Right cardiac atrium (tissue), 5 donors: ENCODE measurements at regions not wholly inside any gene's neighbourhood (a gene's known extent, or its start where the extent isn't known, plus 50 kb on each side); places are given as distances from the start of the nearest gene placed in this dataset.

Experiments used
- ATAC-seq, 2 donors: fragments of 200-7000 bp; cut with Tn5 transposase; one replicate each; pipeline versions ENCODE4 v1.8.0 to v1.9.1; 2020; ENCODE audit warnings: moderate library complexity in 2 of 2, mild to moderate bottlenecking in 1 of 2
- DNase-seq, 3 donors: peaks; one replicate each; pipeline ENCODE4 v3.0.0-alpha.2; 2020
- H3K27ac ChIP-seq: one replicate; pipeline ENCODE4 v1.5.1; 2013; ENCODE audit warnings: mild to moderate bottlenecking, low read length, control low read depth, moderate library complexity
- H3K27me3 ChIP-seq: one replicate; pipeline ENCODE4 v1.6.1; 2013; ENCODE audit not compliant: control insufficient read depth, insufficient read depth
- H3K4me1 ChIP-seq: one replicate; pipeline ENCODE4 v1.6.1; 2013; ENCODE audit warnings: low read length; ENCODE audit not compliant: control insufficient read depth, insufficient read depth
- H3K4me3 ChIP-seq: one replicate; pipeline ENCODE4 v1.5.1; 2013; ENCODE audit warnings: low read length, control low read depth
- H3K9me3 ChIP-seq: one replicate; pipeline ENCODE4 v1.6.1; 2013; ENCODE audit warnings: low read length; ENCODE audit not compliant: control insufficient read depth
- WGBS: extraction: QIAGEN DNeasy Blood & Tissue Kit; methylation state at CpG from one replicate; pipeline ENCODE4 v1.1.7; 2013; 5-methylcytosine and 5-hydroxymethylcytosine counted together
- intact Hi-C, 4 donors: fragments of 100-400 bp; cut with DNase I; formaldehyde crosslinking; loops; one replicate each; pipeline versions ENCODE4 v1.11.0 to v1.14.0; 2022 to 2023
- donor health status: healthy with polysubstance abuse.
- donor health status: DM: no; HTN: yes; CAD: no.
- donor health status: DM: no; HTN: no; CAD: no.
- donor health status: DM: no; HTN: yes; CAD: no; lungs with severe emphysema.
- donor health status: DM: yes; HTN: yes; CAD: no.

GRCh38 chr3:59442046-59442445 is 392.2 kb upstream of the CFAP20DC start:
- intact Hi-C loops: no loop called here
- DNase-seq (no peak), ATAC-seq (no peak)
- Histone ChIP-seq H3K27ac (no peak overlapping the region), H3K4me1 (no peaks in the 10 kb centered on the region), H3K4me3 (no peak overlapping the region), H3K9me3 (no peaks in the 10 kb centered on the region), H3K27me3 (no peaks in the 10 kb centered on the region)
- WGBS: 59% methylated on average over 6 of the region's 6 CpGs

DNA sequence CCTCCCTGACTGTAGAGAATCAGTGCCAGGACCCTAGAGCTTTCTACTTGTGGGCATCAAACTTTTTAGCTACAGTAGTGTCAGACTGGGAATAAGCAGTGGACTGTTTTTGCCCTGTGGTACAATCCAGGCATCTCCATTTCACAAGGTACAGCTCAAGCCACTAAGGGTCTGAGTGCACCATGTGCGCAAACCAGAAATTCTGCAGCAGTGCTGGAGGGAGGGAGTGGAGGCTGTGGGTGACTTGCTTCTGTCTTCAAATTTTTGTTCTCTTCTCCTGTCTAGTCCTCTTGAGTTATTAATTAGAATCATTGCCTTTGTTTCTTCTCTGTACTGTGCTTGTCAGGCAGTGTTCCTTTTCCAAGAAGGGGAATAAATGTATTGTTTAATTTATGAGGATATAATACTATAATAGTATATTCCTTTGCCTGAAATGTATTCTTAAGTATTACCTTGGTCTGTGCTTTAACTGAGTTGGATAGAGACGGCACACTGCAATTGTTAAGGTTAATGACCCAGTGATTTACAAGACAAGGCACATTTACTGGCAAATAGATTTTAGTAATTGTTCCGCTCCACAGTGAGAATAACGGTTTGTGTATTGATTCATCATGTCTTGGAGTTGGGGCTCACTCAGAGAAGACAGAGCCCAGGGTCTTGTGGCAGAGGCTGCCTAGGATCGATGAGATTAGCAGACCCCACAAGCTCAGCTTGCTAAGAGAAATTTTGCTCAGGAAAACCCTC is 390.6 kb upstream of the CFAP20DC start:
- intact Hi-C loops: no loop called here
- no peak for ATAC-seq
- WGBS: 80% methylated on average over 5 of the region's 5 CpGs

DNA sequence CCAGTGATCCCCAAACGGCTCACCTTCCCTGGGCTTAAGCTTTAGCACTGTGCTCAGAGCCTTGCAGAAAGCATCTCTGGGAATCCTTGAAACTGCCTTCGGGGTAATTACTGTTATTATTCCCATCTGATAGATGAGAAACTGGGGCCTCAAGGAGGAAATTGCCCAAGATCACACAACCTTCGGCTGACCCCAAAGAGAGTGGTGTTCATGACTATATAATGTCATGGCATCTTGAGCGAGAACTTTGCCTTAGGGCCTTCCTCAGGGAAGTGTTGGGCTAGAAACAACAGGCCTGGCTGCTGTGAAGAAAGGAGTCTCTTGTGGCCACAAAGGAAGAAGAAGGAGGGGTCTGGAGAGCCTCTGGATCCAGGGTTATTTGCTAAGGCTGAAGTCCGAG is 388.7 kb upstream of the CFAP20DC start:
- Histone ChIP-seq H3K27me3 (no peaks in the 10 kb centered on the region), H3K27ac (no peak overlapping the region), H3K4me3 (no peak overlapping the region), H3K4me1 (no peaks in the 10 kb centered on the region), H3K9me3 (no peaks in the 10 kb centered on the region)
- no peak for DNase-seq
- intact Hi-C loops: no loop called here
- no peak for ATAC-seq
- 83% methylated on average over 5 of the region's 5 CpGs for WGBS

More for the DNA sequence above, 390.6 kb upstream of the CFAP20DC start:
- Histone ChIP-seq H3K4me3 (no peak overlapping the region), H3K27ac (no peak overlapping the region), H3K9me3 (no peaks in the 10 kb centered on the region), H3K27me3 (no peaks in the 10 kb centered on the region), H3K4me1 (no peaks in the 10 kb centered on the region)
- no peak for DNase-seq

GRCh38 chr3:59436164-59436958 is 386.5 kb upstream of the CFAP20DC start:
- WGBS: 74% methylated on average over 2 of the region's 2 CpGs
- Histone ChIP-seq H3K27me3 (no peaks in the 10 kb centered on the region), H3K4me3 (no peak overlapping the region), H3K27ac (no peak overlapping the region), H3K9me3 (no peaks in the 10 kb centered on the region), H3K4me1 (no peaks in the 10 kb centered on the region)
- ATAC-seq (no peak), DNase-seq (no peak)
- intact Hi-C loops: no loop called here

DNA sequence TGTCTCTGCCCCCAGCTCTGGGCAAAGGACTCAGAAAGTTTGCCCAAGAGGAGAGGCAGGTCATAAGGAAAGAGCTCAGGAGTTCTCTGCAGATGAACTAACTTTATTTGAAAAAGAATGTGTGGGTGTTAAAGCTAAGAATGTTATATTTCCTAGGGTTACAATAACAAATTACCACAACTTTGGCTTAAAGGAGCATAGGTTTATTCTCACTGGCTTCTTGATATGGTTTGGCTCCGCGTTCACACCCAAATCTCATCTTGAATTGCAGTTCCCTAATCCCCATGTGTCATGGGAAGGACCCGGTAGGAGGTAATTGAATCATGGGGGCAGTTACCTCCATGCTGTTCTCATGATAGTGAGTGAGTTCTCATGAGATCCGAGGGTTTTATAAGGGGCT is 383.7 kb upstream of the CFAP20DC start:
- no peak for ATAC-seq
- DNase-seq: no peak
- Histone ChIP-seq H3K27me3 (no peaks in the 10 kb centered on the region), H3K27ac (no peak overlapping the region), H3K9me3 (no peaks in the 10 kb centered on the region), H3K4me3 (no peak overlapping the region), H3K4me1 (no peaks in the 10 kb centered on the region)
- WGBS: 75% methylated on average over 4 of the region's 4 CpGs
- intact Hi-C loops: no loop called here

DNA sequence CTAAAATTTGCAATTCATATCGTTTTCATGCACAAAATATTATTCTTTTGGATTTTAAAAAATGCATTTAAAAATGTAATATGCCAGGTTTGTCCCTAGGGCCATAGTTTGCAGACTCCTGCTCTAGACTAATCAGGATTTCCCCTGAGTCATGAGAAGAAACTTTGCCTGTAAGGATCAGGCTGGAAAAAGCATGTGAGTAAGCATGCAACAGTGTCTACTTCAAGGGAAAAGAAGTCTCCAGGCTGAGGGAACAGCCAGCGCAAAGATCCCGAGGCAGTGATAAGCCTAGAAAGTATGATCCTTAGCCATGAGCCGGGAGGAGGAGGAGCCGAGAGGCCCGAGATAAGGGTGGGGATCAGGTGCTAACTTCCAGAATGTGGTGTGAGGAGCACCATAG is 382.8 kb upstream of the CFAP20DC start:
- Histone ChIP-seq H3K4me1 (no peaks in the 10 kb centered on the region), H3K27ac (no peak overlapping the region), H3K9me3 (no peaks in the 10 kb centered on the region), H3K4me3 (no peak overlapping the region), H3K27me3 (no peaks in the 10 kb centered on the region)
- ATAC-seq (no peak), DNase-seq (no peak)
- 68% methylated on average over 6 of the region's 6 CpGs for WGBS
- intact Hi-C loops: no loop called here

GRCh38 chr3:59430341-59430740 is 380.5 kb upstream of the CFAP20DC start:
- Histone ChIP-seq H3K27ac (no peak overlapping the region), H3K9me3 (no peaks in the 10 kb centered on the region), H3K4me3 (no peak overlapping the region), H3K4me1 (no peaks in the 10 kb centered on the region), H3K27me3 (no peaks in the 10 kb centered on the region)
- intact Hi-C loops: no loop called here
- no peak for ATAC-seq
- no peak for DNase-seq
- 72% methylated on average over 7 of the region's 7 CpGs for WGBS

GRCh38 chr3:59429198-59429597 is 379.4 kb upstream of the CFAP20DC start:
- 53% methylated on average over 2 of the region's 2 CpGs for WGBS
- ATAC-seq: no peak
- no peaks in the 10 kb centered on the region for H3K27me3 ChIP-seq
- intact Hi-C loops: no loop called here
- H3K9me3 ChIP-seq: no peaks in the 10 kb centered on the region
- H3K4me3 ChIP-seq: no peak overlapping the region
- no peak for DNase-seq
- H3K4me1 ChIP-seq: no peaks in the 10 kb centered on the region
- H3K27ac ChIP-seq: no peak overlapping the region

- no peak overlapping the region for H3K27ac ChIP-seq
- no peaks in the 10 kb centered on the region for H3K9me3 ChIP-seq
- H3K4me3 ChIP-seq: no peak overlapping the region
- no peaks in the 10 kb centered on the region for H3K27me3 ChIP-seq
- intact Hi-C loops: no loop called here
- no peak for DNase-seq
- no peaks in the 10 kb centered on the region for H3K4me1 ChIP-seq
- 79% methylated on average over 10 of the region's 10 CpGs for WGBS
- no peak for ATAC-seq
Measured at GRCh38 chr3:59426821-59427565, 377.2 kb upstream of the CFAP20DC start.

DNA sequence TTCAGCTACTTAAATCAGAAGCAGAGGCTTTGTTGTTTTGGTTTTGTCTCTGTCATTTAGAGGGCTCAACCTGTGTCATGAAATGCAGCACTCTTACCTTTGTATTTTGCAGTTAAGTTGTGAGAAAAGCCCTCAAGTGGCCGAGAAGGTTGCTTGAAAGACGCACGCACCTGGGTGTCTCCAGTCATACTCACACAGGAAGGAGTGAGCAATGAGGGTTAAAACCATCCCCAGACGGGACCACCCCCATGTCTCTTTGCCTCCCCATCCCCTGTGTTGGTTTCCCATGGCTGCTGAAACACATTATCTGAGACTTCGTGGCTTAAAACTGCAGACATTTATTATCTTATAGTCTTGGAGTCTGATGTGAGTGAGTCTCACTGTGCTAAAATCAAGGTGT is 376.1 kb upstream of the CFAP20DC start:
- 73% methylated on average over 5 of the region's 5 CpGs for WGBS
- intact Hi-C loops: no loop called here

GRCh38 chr3:59425371-59425770 is 375.5 kb upstream of the CFAP20DC start:
- no peaks in the 10 kb centered on the region for H3K9me3 ChIP-seq
- H3K27me3 ChIP-seq: no peaks in the 10 kb centered on the region
- no peak overlapping the region for H3K4me3 ChIP-seq
- no peak for DNase-seq
- intact Hi-C loops: no loop called here
- ATAC-seq: no peak
- H3K27ac ChIP-seq: no peak overlapping the region
- WGBS: 58% methylated on average over 8 of the region's 8 CpGs
- H3K4me1 ChIP-seq: no peaks in the 10 kb centered on the region

More for the DNA sequence above, 376.1 kb upstream of the CFAP20DC start:
- Histone ChIP-seq H3K27ac (no peak overlapping the region), H3K27me3 (no peaks in the 10 kb centered on the region), H3K4me3 (no peak overlapping the region), H3K4me1 (no peaks in the 10 kb centered on the region), H3K9me3 (no peaks in the 10 kb centered on the region)
- DNase-seq (no peak), ATAC-seq (no peak)
